Chondrocyte (in vitro differentiated cells): ENCODE measurements at regions not wholly inside any gene's neighbourhood (a gene's known extent, or its start where the extent isn't known, plus 50 kb on each side); places are given as distances from the start of the nearest gene placed in this dataset.

ENCODE experiments used
- DNase-seq: peaks from one replicate; pipeline ENCODE4 v3.0.0; 2021; ENCODE audit warnings: mixed read lengths, low spot score
- H3K27ac Mint-ChIP-seq: one replicate; pipeline ENCODE4 v1.8.0; 2021; ENCODE audit warnings: mild to moderate bottlenecking, moderate library complexity, mixed read lengths; ENCODE audit not compliant: unreplicated experiment
- H3K27me3 Mint-ChIP-seq: 2 replicates; pipeline ENCODE4 v1.8.0; 2021; ENCODE audit warnings: low read depth, mixed read lengths
- H3K36me3 Mint-ChIP-seq: 2 replicates; pipeline ENCODE4 v1.8.0; 2021; ENCODE audit warnings: low read depth, mixed read lengths
- H3K4me1 Mint-ChIP-seq: 2 replicates; pipeline ENCODE4 v1.8.0; 2021; ENCODE audit warnings: low read depth, mild to moderate bottlenecking, mixed read lengths
- H3K4me3 Mint-ChIP-seq: one replicate; pipeline ENCODE4 v1.8.0; 2021; ENCODE audit warnings: mild to moderate bottlenecking, moderate library complexity, mixed read lengths; ENCODE audit not compliant: unreplicated experiment
- H3K9me3 Mint-ChIP-seq: 2 replicates; pipeline ENCODE4 v1.8.0; 2021; ENCODE audit warnings: low read depth, mixed read lengths
- TF ChIP-seq, protein P1 (sequence below): fragments of 200-600 bp; sonication (generic); IDR thresholded peaks from 2 replicates; pipeline ENCODE4 v1.5.0; 2021; ENCODE audit warnings: antibody characterized with exemption, mild to moderate bottlenecking, moderate library complexity

DNA sequence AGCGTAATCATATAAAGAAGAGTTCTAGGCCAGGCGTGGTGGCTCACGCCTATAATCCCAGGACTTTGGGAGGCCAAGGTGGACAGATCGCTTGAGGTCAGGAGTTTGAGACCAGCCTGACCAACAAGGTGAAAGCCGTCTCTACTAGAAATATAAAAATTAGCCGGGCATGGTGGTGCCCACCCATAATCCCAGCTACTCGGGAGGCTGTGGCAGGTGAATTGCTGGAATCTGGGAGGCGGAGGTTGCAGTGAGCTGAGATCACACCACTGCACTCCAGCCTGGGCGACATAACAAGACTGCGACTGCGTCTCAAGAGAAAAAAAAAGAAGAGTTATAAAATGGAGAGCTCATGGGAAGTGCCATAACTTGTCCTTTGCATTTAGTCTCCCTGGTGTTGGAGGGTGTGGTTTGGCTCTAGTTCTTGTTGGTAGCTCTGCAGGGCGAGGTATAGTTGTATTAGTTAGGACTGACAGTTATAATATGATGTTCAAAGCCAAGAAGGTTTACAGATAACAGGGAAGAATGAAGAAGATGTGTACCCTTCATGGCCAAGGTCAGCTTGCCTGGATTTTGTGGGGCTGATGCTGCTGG lies 54.8 kb downstream of the UTRN start:
- Mint-ChIP-seq H3K36me3 (peaks cover 3% of the 10 kb centered on the region), H3K9me3 (no peaks in the 10 kb centered on the region), H3K4me1 (peaks cover 62% of the 10 kb centered on the region), H3K4me3 (no peak overlapping the region), H3K27me3 (no peaks in the 10 kb centered on the region), H3K27ac (no peak overlapping the region)
- TF ChIP-seq, protein P1, sequence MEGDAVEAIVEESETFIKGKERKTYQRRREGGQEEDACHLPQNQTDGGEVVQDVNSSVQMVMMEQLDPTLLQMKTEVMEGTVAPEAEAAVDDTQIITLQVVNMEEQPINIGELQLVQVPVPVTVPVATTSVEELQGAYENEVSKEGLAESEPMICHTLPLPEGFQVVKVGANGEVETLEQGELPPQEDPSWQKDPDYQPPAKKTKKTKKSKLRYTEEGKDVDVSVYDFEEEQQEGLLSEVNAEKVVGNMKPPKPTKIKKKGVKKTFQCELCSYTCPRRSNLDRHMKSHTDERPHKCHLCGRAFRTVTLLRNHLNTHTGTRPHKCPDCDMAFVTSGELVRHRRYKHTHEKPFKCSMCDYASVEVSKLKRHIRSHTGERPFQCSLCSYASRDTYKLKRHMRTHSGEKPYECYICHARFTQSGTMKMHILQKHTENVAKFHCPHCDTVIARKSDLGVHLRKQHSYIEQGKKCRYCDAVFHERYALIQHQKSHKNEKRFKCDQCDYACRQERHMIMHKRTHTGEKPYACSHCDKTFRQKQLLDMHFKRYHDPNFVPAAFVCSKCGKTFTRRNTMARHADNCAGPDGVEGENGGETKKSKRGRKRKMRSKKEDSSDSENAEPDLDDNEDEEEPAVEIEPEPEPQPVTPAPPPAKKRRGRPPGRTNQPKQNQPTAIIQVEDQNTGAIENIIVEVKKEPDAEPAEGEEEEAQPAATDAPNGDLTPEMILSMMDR = no peak
- DNase-seq = no peak

- H3K27ac Mint-ChIP-seq = peak overlapping the region; percentile 43
- peaks cover 3% of the 10 kb centered on the region for H3K36me3 Mint-ChIP-seq
- peaks cover 60% of the 10 kb centered on the region for H3K4me1 Mint-ChIP-seq
Observed at GRCh38 chr6:144340541-144341371, 55.6 kb downstream of the UTRN start.

DNA sequence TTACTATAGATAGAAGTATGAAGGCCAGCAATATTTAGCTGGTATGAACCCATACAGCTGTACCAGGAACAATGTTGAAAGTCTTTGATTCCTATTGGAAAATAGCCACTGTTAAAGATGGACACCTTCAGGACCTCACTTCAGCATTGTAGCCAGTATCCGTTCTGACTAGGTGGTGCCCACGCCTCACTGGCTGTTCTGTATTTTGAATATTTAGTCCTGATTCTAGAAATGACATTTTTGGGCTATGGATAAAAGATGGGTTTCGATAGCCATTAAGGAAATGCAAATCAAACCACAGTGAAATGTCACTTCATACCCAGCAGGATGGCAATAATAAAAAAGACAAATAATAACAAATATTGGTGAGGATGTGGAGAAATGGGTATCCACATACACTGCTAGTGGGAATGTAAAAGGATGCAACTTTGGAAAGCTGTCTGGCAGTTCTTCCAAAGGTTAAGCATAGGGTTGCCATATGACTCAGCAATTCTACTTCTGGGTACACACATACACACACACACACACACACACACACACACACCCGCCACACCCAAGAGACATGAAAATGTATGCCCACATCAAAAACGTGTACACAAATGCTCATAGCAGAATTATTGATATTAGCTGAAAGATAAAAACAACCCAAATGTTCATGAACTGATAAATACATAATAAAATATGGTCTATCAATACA lies 56.8 kb downstream of the UTRN start:
- Mint-ChIP-seq H3K27ac (peak overlapping the region; percentile 33), H3K27me3 (no peaks in the 10 kb centered on the region), H3K36me3 (peaks cover 3% of the 10 kb centered on the region), H3K9me3 (no peaks in the 10 kb centered on the region), H3K4me3 (no peak overlapping the region), H3K4me1 (peaks cover 60% of the 10 kb centered on the region)
- DNase-seq = no peak
- TF ChIP-seq, protein P1 = no peak

More at GRCh38 chr6:144340541-144341371, 55.6 kb downstream of the UTRN start:
- TF ChIP-seq, protein P1 = no peak
- Mint-ChIP-seq H3K27me3 (no peaks in the 10 kb centered on the region), H3K4me3 (no peak overlapping the region), H3K9me3 (no peaks in the 10 kb centered on the region)
- no peak for DNase-seq

- H3K9me3 Mint-ChIP-seq = no peaks in the 10 kb centered on the region
- no peaks in the 10 kb centered on the region for H3K27me3 Mint-ChIP-seq
- DNase-seq = no peak
- TF ChIP-seq, protein P1 = no peak
- H3K4me1 Mint-ChIP-seq = peaks cover 67% of the 10 kb centered on the region
- H3K27ac Mint-ChIP-seq = no peak overlapping the region
- H3K36me3 Mint-ChIP-seq = peaks cover 3% of the 10 kb centered on the region
- no peak overlapping the region for H3K4me3 Mint-ChIP-seq
Observed at GRCh38 chr6:144343701-144344428, 58.7 kb downstream of the UTRN start.

- TF ChIP-seq, protein P1 = no peak
- Mint-ChIP-seq H3K9me3 (no peaks in the 10 kb centered on the region), H3K27me3 (no peaks in the 10 kb centered on the region), H3K27ac (peak overlapping the region; percentile 8), H3K36me3 (peaks cover 3% of the 10 kb centered on the region), H3K4me1 (peaks cover 67% of the 10 kb centered on the region), H3K4me3 (no peak overlapping the region)
- no peak for DNase-seq
Observed at GRCh38 chr6:144344646-144345045, 59.5 kb downstream of the UTRN start.
